ENCODE measurements at regions not wholly inside any gene's neighbourhood (a gene's known extent, or its start where the extent isn't known, plus 50 kb on each side); places are given as distances from the start of the nearest gene placed in this dataset.

DNA sequence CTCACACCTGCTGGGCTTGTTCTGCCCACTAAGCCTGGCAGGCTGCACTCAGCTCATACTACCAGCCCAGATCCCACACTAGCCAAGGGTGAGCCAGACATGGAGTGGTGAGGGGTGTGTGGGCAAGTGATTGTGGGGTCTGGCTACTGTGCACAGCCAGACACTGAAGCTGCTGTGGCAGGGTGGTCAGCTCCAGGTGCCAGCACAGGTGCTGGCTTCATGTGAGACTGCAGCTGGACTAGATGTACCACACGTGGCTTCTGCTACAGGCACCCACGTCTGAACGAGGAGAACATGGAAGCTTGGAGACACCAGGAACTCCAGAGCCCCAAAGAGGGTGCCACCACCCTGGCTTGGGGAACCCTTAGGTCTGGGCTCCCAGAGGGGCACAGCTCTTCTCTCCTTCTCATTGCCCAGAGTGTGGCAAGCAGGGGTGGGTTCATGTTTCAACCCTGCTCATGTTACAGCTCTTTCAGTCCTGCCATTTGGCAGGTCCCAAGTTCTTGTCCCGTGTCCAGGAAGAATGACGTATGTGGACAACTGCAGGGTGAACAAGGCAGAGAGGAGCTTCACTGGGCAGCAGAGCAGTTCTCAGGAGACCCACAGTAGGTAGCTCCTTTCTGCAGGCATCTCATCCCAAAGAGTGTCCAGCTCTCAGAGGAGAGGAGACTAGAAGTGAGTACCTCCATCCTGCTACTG is 1624.2 kb upstream of the TMEFF2 start:
- DNase-seq = no peak

DNA sequence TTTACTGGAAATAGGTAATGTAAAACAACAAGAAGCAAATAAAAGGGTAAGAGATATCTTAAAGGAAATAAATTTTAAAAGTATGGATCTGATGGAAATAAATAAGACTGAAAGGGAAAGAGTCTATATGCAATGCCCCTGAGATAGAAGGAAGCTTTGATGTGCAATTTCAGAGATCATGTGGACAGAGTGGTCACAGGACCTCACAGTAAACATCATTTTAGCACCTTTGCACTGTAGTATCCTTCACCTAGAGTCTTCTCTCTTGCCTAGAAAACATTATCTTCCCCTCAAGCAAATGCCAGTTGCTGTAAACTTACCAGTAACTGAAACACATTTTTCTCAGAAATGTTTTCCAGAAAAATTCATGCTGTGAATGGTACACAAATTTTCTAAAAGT is 1621.3 kb upstream of the TMEFF2 start:
- DNase-seq = no peak

GRCh38 chr2:193810533-193810932 is 1615.8 kb upstream of the TMEFF2 start:
- DNase-seq = no peak

DNA sequence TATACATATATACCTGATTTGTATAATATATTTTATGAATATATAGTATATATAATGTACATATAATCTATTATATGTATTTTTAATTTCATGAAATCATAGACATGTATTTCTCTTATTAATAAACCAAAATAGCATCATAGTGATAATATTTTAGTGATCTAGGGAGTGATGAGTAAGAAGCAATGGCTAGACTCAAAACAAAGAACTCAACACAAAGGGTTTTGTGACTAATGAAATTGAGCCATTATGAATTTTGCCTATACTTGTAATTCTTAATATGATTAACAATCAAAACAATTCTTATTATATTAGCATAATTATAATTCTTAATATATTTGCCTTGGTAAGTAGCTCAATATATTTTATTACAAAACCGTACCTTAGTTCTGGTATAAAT is 1614.1 kb upstream of the TMEFF2 start:
- no peak for DNase-seq

DNA sequence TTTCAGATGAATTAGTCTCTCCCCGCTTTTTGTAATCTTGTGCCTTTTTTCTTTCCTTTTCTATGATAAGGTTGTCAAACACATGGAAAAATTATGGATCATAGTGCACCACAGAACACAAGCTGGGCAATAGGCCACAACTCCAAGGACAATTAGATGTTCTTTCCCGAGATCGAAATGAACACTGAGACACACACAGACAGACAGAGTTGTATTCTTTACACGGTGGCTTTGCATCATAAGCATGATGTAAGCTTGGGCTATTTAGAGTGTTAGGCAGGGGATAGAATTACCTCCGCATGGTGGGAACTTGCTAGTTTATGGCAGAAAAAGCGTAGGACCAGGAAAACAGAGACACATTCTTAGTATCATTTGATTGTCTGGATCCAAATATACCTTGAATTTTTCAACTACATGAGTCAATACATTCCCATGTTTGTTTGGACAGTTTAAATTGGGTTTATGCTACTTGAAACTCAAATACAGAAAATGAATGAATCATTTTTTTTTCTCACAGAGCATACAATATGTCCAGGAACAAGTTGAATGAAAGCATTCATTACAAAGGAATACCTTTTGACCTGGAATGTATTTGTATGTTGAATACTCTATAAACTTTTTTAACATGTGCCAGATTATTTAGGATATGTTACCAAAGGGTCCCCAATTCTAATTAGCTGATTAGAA is 1611.5 kb upstream of the TMEFF2 start:
- DNase-seq = no peak

- DNase-seq = no peak
Observed at GRCh38 chr2:193796847-193797246, 1602.1 kb upstream of the TMEFF2 start.

DNA sequence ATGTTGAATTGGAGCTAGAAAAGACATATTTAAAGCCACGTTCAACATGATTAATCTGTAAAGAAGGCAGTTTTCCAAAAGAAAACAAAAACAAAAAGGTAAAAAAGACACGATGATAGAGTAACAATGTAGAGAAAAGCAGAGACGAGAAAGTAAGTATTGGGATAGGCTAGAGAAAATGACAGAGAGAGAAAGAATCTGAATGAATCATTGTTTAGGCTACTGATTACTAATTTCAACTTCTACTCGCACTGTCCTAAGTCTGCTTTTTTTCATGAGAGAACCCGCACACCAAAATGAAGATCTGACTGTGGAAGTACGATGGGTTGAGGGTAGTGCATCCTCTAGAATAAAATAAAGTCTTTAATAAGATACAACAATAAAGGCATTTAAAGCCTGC is 1599.2 kb upstream of the TMEFF2 start:
- DNase-seq = no peak

DNA sequence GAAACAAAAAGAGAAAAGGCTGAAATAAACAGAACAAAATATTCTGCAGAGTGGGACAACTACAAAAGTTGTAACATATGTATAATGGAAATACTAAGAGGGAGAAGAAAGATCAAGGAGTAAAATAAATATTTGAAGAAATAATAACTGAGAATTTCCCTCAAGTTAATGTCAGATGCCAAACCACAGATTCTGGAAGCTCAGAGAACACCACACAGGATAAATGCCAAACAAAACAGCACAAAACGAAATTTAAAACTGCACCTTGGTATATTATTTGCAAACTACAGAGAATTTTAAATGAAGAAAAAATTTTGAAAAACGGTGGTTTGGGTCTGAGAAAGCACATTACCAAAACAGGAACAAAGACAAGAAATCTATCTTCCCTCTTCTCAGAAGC is 1588.9 kb upstream of the TMEFF2 start:
- DNase-seq = no peak

DNA sequence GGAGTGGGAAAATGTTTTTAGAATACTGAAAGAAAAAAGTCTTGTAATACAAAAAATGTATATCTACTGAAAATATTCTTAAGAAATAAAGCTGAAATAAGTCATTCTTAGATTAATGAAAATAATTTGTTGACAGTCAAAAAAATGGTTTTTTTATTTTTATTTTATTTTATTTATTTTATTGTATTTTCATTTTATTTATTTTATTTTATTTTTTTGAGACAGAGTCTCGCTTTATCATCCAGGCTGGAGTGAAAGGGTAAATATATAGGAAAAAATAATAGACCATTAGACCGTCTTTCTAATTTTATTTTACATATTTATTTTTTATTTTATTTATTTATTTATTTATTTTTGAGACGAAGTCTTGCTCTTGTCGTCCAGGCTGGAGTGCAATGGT is 1583.6 kb upstream of the TMEFF2 start:
- DNase-seq = no peak

DNA sequence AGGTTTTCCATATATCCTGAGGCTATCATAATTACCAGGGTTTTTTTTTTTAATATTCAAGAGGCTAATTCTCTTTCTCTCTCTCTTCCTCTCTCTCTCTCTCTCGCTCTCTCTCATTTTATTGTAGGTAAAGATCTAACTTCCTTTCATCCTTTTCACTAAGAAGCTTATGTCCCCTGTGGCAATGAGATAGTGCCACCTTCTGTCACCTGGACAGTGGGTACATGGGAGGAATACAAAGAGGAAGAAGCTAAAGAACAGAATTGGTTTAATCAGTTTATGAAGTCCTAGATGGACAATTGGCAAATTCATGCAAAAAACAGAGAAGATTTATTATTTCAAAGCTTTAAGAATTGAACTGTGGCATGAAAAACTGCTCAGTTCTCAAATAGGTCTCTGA is 1582.3 kb upstream of the TMEFF2 start:
- no peak for DNase-seq

- no peak for DNase-seq
Observed at GRCh38 chr2:193774166-193774565, 1579.4 kb upstream of the TMEFF2 start.

GRCh38 chr2:193751299-193751698 is 1556.6 kb upstream of the TMEFF2 start:
- DNase-seq = no peak

GRCh38 chr2:193749485-193749884 is 1554.8 kb upstream of the TMEFF2 start:
- DNase-seq = no peak

GRCh38 chr2:193743089-193743488 is 1548.4 kb upstream of the TMEFF2 start:
- DNase-seq = no peak

DNA sequence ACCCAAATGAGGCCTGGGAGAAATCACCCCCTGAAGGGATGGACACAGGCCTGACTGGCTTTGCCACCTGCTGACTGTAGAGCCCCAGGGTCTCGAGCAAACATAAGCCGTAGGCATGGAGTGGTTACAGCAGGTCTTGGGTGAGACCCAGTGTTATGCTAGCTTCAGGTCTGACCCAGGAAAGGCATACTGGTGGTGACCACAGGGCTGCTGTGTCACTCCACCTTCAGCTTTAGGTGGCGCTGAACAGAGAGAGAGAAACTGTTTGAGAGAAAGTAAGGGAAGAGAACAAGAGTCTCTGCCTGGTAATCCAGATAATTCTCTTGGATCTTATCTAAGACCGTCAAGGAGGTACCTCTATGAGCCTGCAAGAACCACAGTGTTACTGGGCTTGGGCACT is 1544.2 kb upstream of the TMEFF2 start:
- DNase-seq = no peak

GRCh38 chr2:193712912-193713311 is 1518.2 kb upstream of the TMEFF2 start:
- no peak for DNase-seq

GRCh38 chr2:193703411-193703810 is 1508.7 kb upstream of the TMEFF2 start:
- DNase-seq = no peak

DNA sequence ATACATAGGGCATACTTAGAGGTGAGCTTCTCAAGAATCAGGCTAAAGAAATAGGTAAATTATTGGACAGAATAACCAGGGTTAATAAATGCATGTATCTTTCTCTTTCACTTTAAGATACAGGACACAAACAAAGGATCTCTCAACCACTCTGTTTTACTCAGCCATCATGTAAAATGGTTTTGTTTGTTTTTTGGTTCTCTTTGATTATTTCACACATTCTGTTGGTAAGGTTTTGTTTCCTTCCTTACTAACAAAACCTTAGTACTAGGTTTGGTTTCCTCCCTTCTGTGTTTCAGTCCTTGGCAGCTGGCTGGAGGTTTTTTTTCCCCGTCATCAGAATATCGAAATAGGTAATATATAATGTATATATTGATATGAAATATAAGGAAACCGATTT is 1506.8 kb upstream of the TMEFF2 start:
- DNase-seq = no peak

DNA sequence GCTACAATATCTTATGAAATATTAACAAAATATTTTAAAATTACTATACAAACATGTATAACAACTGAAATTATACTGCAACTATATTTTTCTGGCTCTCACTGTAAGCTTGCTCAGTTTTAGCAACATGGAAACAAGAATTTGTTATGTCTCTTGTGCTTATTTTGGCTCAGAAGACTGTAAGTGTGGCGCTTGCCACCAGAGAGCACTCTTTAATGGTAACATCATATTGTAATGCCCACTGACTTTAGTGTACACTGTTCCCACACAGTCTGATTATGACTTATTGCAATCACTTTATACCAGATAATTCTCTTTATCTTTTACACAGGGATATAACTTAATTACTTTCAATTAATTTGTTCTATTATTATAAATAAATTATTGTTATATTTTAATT is 1500.6 kb upstream of the TMEFF2 start:
- no peak for DNase-seq

DNA sequence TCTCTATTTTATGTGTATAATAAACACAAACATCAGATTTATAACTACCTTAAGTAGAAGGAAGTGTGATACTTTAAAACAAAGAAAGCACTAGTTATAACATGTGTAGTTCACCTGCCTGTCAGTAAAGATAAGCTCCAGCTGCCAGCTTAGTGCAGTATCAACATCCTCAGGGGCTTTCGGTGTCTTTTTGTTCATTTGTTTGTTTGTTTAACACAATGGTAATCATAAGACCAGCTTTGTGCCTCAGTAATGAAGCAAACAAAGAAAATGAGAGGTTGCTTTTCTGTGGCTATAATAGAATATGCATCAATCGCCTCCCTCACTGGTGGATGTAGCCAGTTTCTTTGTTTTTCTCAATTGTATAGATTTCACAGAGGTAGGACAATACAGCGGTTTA is 1499.0 kb upstream of the TMEFF2 start:
- DNase-seq = no peak

GRCh38 chr2:193690572-193690971 is 1495.8 kb upstream of the TMEFF2 start:
- DNase-seq = no peak

DNA sequence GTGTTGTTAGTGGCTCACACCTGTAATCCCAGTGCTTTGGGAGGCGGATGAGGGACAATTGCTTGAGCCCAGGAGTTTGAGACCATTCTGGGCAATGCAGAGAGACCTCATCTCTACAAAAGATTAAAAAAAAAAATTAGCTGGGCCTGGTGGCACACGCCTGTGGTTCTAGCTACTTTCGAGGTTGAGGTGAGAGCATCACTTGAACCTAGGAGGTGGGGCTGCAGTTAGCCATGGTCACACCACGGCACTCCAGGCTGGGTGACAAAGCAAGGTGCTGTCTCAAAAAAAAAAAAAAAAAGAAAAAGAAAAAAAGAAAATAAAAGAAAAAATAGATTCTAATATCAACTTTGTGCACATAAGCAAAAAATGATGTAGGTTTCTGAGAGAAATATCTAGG is 1492.5 kb upstream of the TMEFF2 start:
- DNase-seq = no peak

- DNase-seq = no peak
Observed at GRCh38 chr2:193679847-193680246, 1485.1 kb upstream of the TMEFF2 start.

- no peak for DNase-seq
Observed at GRCh38 chr2:193670478-193670877, 1475.7 kb upstream of the TMEFF2 start.
